Esophagus muscularis mucosa (tissue), 4 donors: ENCODE measurements at regions not wholly inside any gene's neighbourhood (a gene's known extent, or its start where the extent isn't known, plus 50 kb on each side); places are given as distances from the start of the nearest gene placed in this dataset.
"Not testable (repeated sequence)": the region's sequence is repeated elsewhere in the genome, so short reads cannot be mapped to it uniquely, and the experiment has no call there.

Experiments used
- EP300 ChIP-seq: sonication (generic); formaldehyde crosslinking; IDR thresholded peaks from one replicate; pipeline ENCODE4 v1.6.1; 2017; ENCODE audit warnings: antibody characterized with exemption
- POLR2A ChIP-seq: fragments of 450-650 bp; IDR thresholded peaks from one replicate; pipeline ENCODE4 v1.6.1; 2017; ENCODE audit warnings: antibody characterized with exemption, moderate library complexity, mild to moderate bottlenecking, low read depth
- POLR2AphosphoS5 ChIP-seq, 2 donors: sonication (generic); formaldehyde crosslinking; IDR thresholded peaks; one replicate each; pipeline ENCODE4 v1.6.1; 2017; ENCODE audit warnings: antibody characterized with exemption in 2 of 2
- TF ChIP-seq, protein P1 (sequence below), 3 experiments: fragments of 200-600 bp in 2 of 3; fragments of 450-650 bp in 1 of 3; sonication (generic) in 2 of 3; IDR thresholded peaks; one replicate each; pipeline ENCODE4 v1.5.1; 2017 to 2019; ENCODE audit warnings: antibody characterized with exemption in 3 of 3, mild to moderate bottlenecking in 2 of 3, moderate library complexity in 1 of 3

DNA sequence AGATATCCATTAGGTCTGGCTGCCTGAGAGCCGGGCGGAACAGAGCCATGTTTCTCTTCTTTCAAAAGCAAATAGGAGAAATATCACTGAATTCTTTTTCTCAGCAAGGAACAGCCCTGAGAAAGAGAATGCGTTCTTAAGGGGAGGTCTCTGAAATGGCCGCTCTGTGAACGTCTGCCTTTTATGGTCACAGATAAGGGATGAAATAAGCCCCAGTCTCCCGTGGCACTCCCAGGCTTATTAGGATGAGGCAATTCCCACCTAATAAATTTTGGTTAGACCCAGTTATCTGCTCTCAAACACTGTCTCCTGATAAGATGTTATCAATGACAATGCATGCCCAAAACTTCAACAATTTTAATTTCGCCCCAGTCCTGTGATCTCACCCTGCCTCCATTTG is 133.4 kb upstream of the KCNJ18 start:
- TF ChIP-seq, protein P1, sequence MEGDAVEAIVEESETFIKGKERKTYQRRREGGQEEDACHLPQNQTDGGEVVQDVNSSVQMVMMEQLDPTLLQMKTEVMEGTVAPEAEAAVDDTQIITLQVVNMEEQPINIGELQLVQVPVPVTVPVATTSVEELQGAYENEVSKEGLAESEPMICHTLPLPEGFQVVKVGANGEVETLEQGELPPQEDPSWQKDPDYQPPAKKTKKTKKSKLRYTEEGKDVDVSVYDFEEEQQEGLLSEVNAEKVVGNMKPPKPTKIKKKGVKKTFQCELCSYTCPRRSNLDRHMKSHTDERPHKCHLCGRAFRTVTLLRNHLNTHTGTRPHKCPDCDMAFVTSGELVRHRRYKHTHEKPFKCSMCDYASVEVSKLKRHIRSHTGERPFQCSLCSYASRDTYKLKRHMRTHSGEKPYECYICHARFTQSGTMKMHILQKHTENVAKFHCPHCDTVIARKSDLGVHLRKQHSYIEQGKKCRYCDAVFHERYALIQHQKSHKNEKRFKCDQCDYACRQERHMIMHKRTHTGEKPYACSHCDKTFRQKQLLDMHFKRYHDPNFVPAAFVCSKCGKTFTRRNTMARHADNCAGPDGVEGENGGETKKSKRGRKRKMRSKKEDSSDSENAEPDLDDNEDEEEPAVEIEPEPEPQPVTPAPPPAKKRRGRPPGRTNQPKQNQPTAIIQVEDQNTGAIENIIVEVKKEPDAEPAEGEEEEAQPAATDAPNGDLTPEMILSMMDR (IDR thresholded peaks at IDR 0.05) = not testable (repeated sequence)
- not testable (repeated sequence) for TF ChIP-seq POLR2A; POLR2AphosphoS5 (IDR thresholded peaks at IDR 0.05); EP300
